B cell (primary cell): ENCODE measurements at regions not wholly inside any gene's neighbourhood (a gene's known extent, or its start where the extent isn't known, plus 50 kb on each side); places are given as distances from the start of the nearest gene placed in this dataset.

ENCODE experiments used
- EZH2 ChIP-seq: IDR thresholded peaks from 2 replicates; pipeline ENCODE4 v1.6.1; 2012; ENCODE audit warnings: borderline replicate concordance, low read depth, mild to moderate bottlenecking, moderate library complexity, low read length; ENCODE audit not compliant: insufficient read depth, poor library complexity, severe bottlenecking
- TF ChIP-seq, protein P1 (sequence below): fragments of 200-600 bp; IDR thresholded peaks from one replicate; pipeline ENCODE4 v1.8.0; 2022; ENCODE audit warnings: antibody characterized with exemption, mild to moderate bottlenecking

GRCh38 chr13:38539632-38540031, 147.2 kb upstream of the FREM2 start:
- no peak for TF ChIP-seq EZH2
- TF ChIP-seq, protein P1, sequence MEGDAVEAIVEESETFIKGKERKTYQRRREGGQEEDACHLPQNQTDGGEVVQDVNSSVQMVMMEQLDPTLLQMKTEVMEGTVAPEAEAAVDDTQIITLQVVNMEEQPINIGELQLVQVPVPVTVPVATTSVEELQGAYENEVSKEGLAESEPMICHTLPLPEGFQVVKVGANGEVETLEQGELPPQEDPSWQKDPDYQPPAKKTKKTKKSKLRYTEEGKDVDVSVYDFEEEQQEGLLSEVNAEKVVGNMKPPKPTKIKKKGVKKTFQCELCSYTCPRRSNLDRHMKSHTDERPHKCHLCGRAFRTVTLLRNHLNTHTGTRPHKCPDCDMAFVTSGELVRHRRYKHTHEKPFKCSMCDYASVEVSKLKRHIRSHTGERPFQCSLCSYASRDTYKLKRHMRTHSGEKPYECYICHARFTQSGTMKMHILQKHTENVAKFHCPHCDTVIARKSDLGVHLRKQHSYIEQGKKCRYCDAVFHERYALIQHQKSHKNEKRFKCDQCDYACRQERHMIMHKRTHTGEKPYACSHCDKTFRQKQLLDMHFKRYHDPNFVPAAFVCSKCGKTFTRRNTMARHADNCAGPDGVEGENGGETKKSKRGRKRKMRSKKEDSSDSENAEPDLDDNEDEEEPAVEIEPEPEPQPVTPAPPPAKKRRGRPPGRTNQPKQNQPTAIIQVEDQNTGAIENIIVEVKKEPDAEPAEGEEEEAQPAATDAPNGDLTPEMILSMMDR = no peak
